ENCODE measurements at regions not wholly inside any gene's neighbourhood (a gene's known extent, or its start where the extent isn't known, plus 50 kb on each side); places are given as distances from the start of the nearest gene placed in this dataset.
"Not testable (repeated sequence)": the region's sequence is repeated elsewhere in the genome, so short reads cannot be mapped to it uniquely, and the experiment has no call there.

- Mint-ChIP-seq H3K27ac (no peak overlapping the region), H3K27me3 (no peaks in the 10 kb centered on the region), H3K4me1 (no peaks in the 10 kb centered on the region), H3K9me3 (no peaks in the 10 kb centered on the region), H3K4me3 (no peak overlapping the region)
- ATAC-seq: no peak
- no peak for DNase-seq
Observed at GRCh38 chr11:101835506-101836063, 79.2 kb upstream of the CEP126 start.

GRCh38 chr11:101830475-101830874 lies 84.3 kb upstream of the CEP126 start:
- H3K4me1 Mint-ChIP-seq, H3K27ac Mint-ChIP-seq, H3K9me3 Mint-ChIP-seq, DNase-seq, H3K4me3 Mint-ChIP-seq, H3K27me3 Mint-ChIP-seq, ATAC-seq: not testable (repeated sequence)

- no peak for ATAC-seq
- Mint-ChIP-seq H3K4me1 (no peaks in the 10 kb centered on the region), H3K27ac (no peak overlapping the region), H3K27me3 (no peaks in the 10 kb centered on the region), H3K4me3 (no peak overlapping the region), H3K9me3 (no peaks in the 10 kb centered on the region)
- DNase-seq: no peak
Observed at GRCh38 chr11:101825531-101825930, 89.3 kb upstream of the CEP126 start.

GRCh38 chr11:101817581-101817980 lies 97.2 kb upstream of the CEP126 start:
- Mint-ChIP-seq H3K4me3 (no peak overlapping the region), H3K9me3 (no peaks in the 10 kb centered on the region), H3K27ac (peak overlapping the region in 1 of 2 donors; percentile 27), H3K4me1 (no peaks in the 10 kb centered on the region), H3K27me3 (no peaks in the 10 kb centered on the region)
- no peak for ATAC-seq
- no peak for DNase-seq

DNA sequence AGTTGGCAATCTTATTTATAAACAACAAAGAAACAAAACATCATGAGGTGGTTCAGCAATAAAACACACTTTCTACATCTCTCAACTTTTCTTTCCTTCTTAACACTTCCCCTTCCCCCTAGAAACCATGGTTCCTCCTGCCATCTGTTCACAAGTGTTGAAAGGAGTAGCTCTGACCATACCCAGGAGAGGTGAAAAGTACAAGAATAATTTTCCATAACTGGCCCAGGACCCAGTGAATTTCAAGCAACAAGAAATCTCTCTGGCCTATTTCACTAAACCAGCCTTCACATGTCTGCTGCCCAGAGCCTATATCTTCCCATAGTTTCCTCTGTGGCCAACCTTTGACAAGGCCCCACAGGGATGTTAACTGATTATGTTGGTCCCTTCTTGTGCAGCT lies 98.2 kb upstream of the CEP126 start:
- Mint-ChIP-seq H3K27me3 (no peaks in the 10 kb centered on the region), H3K4me1 (no peaks in the 10 kb centered on the region), H3K9me3 (peaks cover 2 to 4% of the 10 kb centered on the region in 2 donors), H3K4me3 (no peak overlapping the region), H3K27ac (peak overlapping the region in 1 of 2 donors; percentile 10)
- no peak for ATAC-seq
- no peak for DNase-seq

GRCh38 chr11:101812546-101812945 lies 102.3 kb upstream of the CEP126 start:
- Mint-ChIP-seq H3K27ac (no peak overlapping the region), H3K27me3 (no peaks in the 10 kb centered on the region), H3K9me3 (peaks cover 5 to 10% of the 10 kb centered on the region in 2 donors), H3K4me3 (no peak overlapping the region), H3K4me1 (no peaks in the 10 kb centered on the region)
- DNase-seq (no peak), ATAC-seq (no peak)

DNA sequence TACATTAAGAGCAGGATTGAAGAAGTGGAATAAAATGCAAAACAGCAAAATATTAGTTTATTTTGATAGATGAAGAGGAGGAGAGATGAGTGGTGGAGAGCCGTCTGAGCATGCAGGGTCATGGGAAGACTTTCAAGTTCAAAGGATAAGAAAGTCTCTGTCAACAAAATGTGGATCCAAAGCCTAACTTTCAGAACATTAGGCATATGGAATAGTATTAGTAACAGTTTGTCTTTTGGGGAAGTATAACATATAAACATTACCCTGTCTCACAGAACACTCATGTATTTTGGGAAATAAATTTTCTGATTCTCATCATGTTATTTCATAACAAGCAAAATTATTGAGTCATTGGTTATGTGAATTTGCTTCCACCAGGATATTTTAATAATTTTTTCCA lies 104.3 kb upstream of the CEP126 start:
- peaks cover 5 to 10% of the 10 kb centered on the region in 2 donors for H3K9me3 Mint-ChIP-seq
- H3K4me3 Mint-ChIP-seq: no peak overlapping the region
- H3K4me1 Mint-ChIP-seq: no peaks in the 10 kb centered on the region
- no peak for DNase-seq
- ATAC-seq: no peak
- H3K27ac Mint-ChIP-seq: no peak overlapping the region
- no peaks in the 10 kb centered on the region for H3K27me3 Mint-ChIP-seq

GRCh38 chr11:101807531-101807930 lies 107.3 kb upstream of the CEP126 start:
- peaks cover 5 to 10% of the 10 kb centered on the region in 2 donors for H3K9me3 Mint-ChIP-seq
- no peaks in the 10 kb centered on the region for H3K4me1 Mint-ChIP-seq
- H3K27me3 Mint-ChIP-seq: no peaks in the 10 kb centered on the region
- no peak overlapping the region for H3K4me3 Mint-ChIP-seq
- ATAC-seq: no peak
- DNase-seq: no peak
- no peak overlapping the region for H3K27ac Mint-ChIP-seq

GRCh38 chr11:101803651-101804050 lies 111.2 kb upstream of the CEP126 start:
- Mint-ChIP-seq H3K27ac (no peak overlapping the region), H3K4me3 (no peak overlapping the region), H3K27me3 (no peaks in the 10 kb centered on the region), H3K4me1 (no peaks in the 10 kb centered on the region), H3K9me3 (peaks cover 6% of the 10 kb centered on the region in 2 donors)
- no peak for ATAC-seq
- no peak for DNase-seq

DNA sequence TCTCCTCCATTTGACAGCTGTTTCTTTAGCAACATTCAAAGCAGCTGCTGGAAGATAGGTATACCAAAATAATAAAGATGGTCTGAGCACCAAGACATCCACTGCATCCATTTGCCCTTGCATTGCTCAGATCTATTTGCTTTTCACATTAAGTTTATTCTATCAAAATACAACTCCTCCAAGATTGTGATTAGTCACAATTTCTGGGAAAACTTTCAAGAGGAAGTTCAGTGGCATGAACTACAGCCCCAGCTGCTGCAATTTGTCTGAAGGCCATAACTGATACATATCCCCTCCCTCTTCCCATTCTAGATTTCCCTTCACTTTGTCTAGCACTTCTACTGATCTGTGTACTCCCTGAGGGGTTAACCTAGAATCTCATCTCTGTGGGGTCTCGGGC lies 117.5 kb upstream of the CEP126 start:
- Mint-ChIP-seq H3K27ac (no peak overlapping the region), H3K4me1 (no peaks in the 10 kb centered on the region), H3K4me3 (no peak overlapping the region), H3K27me3 (no peaks in the 10 kb centered on the region), H3K9me3 (peaks cover 6% of the 10 kb centered on the region in 2 donors)
- ATAC-seq (no peak), DNase-seq (no peak)

GRCh38 chr11:101792814-101793213 lies 122.0 kb upstream of the CEP126 start:
- Mint-ChIP-seq H3K4me3 (no peak overlapping the region), H3K27ac (no peak overlapping the region), H3K9me3 (no peaks in the 10 kb centered on the region), H3K27me3 (no peaks in the 10 kb centered on the region), H3K4me1 (no peaks in the 10 kb centered on the region)
- no peak for DNase-seq
- ATAC-seq: no peak

DNA sequence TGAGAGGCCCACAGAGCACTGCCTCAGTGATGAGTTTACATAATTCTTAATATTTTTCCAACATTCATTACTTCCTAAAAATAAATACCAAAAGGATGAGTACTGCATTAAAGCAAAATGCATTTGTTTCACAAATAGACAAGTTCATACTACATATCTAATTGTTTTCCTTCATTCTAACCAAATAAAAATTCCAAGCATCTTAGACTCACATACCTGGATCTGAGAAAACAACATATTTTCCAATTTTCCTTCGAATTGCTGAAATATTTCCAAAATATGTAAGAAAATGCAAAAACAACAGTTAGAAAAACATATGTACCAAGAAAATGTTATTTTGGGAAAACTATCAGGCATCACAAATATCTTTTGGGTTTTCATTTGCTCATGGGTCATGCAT lies 127.9 kb upstream of the CEP126 start:
- Mint-ChIP-seq H3K9me3 (peaks cover 0 to 9% of the 10 kb centered on the region in 2 donors), H3K4me3 (no peak overlapping the region), H3K27me3 (no peaks in the 10 kb centered on the region), H3K4me1 (no peaks in the 10 kb centered on the region), H3K27ac (no peak overlapping the region)
- no peak for ATAC-seq
- no peak for DNase-seq

GRCh38 chr11:101786421-101786820 lies 128.4 kb upstream of the CEP126 start:
- DNase-seq: no peak

DNA sequence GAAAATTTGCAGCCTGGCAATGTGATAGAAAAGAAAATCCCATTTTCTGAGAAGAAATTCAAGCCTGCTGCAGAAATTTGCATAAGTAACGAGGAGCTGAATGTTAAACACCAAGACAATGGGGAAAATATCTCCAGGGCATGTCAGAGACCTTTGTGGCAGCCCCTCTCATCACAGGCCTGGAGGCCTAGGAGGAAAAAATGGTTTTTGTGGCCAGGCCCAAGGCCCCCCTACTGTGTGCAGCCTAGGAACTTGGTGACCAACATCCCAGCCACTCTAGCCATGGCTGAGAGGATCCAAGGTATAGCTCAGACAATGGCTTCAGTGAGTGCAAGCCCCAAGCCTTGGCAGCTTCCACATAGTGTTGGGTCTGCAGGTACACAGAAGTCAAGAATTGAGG lies 135.6 kb upstream of the CEP126 start:
- not testable (repeated sequence) for ATAC-seq, H3K4me1 Mint-ChIP-seq, H3K27me3 Mint-ChIP-seq, DNase-seq, H3K4me3 Mint-ChIP-seq, H3K27ac Mint-ChIP-seq
- peaks cover 12 to 43% of the 10 kb centered on the region in 2 donors for H3K9me3 Mint-ChIP-seq

More at GRCh38 chr11:101786421-101786820, 128.4 kb upstream of the CEP126 start:
- H3K27ac Mint-ChIP-seq: no peak overlapping the region
- peaks cover 0 to 9% of the 10 kb centered on the region in 2 donors for H3K9me3 Mint-ChIP-seq
- no peak for ATAC-seq
- H3K27me3 Mint-ChIP-seq: no peaks in the 10 kb centered on the region
- H3K4me1 Mint-ChIP-seq: no peaks in the 10 kb centered on the region
- H3K4me3 Mint-ChIP-seq: no peak overlapping the region

GRCh38 chr11:101777476-101777875 lies 137.3 kb upstream of the CEP126 start:
- no peak overlapping the region for H3K4me3 Mint-ChIP-seq
- DNase-seq: no peak
- H3K27me3 Mint-ChIP-seq: no peaks in the 10 kb centered on the region
- H3K4me1 Mint-ChIP-seq: no peaks in the 10 kb centered on the region
- no peak overlapping the region for H3K27ac Mint-ChIP-seq
- ATAC-seq: no peak
- peaks cover 12 to 34% of the 10 kb centered on the region in 2 donors for H3K9me3 Mint-ChIP-seq

DNA sequence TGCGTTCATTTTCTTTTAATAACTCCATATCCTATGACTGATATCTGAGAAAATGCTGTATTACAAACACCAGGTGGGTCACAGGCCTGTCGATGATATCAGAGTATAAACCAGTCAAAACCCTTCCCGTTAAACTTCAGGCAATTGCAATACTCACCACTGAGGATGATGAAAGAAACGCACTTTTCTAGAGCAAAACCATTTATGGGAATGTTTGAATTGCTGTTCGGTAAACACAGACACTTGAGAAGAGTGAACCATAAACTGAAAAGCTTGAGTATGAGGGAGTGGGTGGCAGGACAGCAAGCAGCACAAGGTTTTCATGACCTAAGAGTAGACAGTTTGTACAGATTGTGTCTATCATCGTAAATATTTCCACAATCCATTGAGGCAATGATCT lies 139.8 kb upstream of the CEP126 start:
- ATAC-seq (no peak), DNase-seq (no peak)
- Mint-ChIP-seq H3K4me1 (no peaks in the 10 kb centered on the region), H3K9me3 (peaks cover 15 to 31% of the 10 kb centered on the region in 2 donors), H3K4me3 (no peak overlapping the region), H3K27me3 (no peaks in the 10 kb centered on the region), H3K27ac (no peak overlapping the region)

GRCh38 chr11:101770648-101771047 lies 144.2 kb upstream of the CEP126 start:
- Mint-ChIP-seq H3K4me1 (no peaks in the 10 kb centered on the region), H3K27ac (no peak overlapping the region), H3K9me3 (peaks cover 11 to 18% of the 10 kb centered on the region in 2 donors), H3K27me3 (no peaks in the 10 kb centered on the region), H3K4me3 (no peak overlapping the region)
- no peak for ATAC-seq
- no peak for DNase-seq

Data from stimulated activated naive CD8-positive, alpha-beta T cell treated with anti-CD3 and anti-CD28 coated beads, Interleukin-15, amount 100 ng/mL, for 72 hours (primary cell).